ENCODE measurements at regions not wholly inside any gene's neighbourhood (a gene's known extent, or its start where the extent isn't known, plus 50 kb on each side); places are given as distances from the start of the nearest gene placed in this dataset.

GRCh38 chr7:156002362-156003066, 190.3 kb upstream of the SHH start:
- no peak overlapping the region for H3K27ac ChIP-seq
- TF ChIP-seq ZFX (IDR thresholded peaks at IDR 0.05) (no peak), CTCF (conservative IDR thresholded peaks at IDR 0.05) (no peak)

- TF ChIP-seq CTCF (conservative IDR thresholded peaks at IDR 0.05) (no peak), ZFX (IDR thresholded peaks at IDR 0.05) (no peak)
- no peak overlapping the region for H3K27ac ChIP-seq
These were observed 189.4 kb upstream of the SHH start for GRCh38 chr7:156001496-156002260.

- no peak overlapping the region for H3K27ac ChIP-seq
- TF ChIP-seq ZFX (IDR thresholded peaks at IDR 0.05) = no peak
- TF ChIP-seq CTCF (conservative IDR thresholded peaks at IDR 0.05) = no peak
These were observed 188.5 kb upstream of the SHH start for GRCh38 chr7:156000601-156001396.

- TF ChIP-seq CTCF (conservative IDR thresholded peaks at IDR 0.05) (no peak), ZFX (IDR thresholded peaks at IDR 0.05) (no peak)
- no peak overlapping the region for H3K27ac ChIP-seq
These were observed 187.6 kb upstream of the SHH start for GRCh38 chr7:155999631-156000489.

GRCh38 chr7:155998766-155999630, 186.7 kb upstream of the SHH start:
- no peak for TF ChIP-seq CTCF (conservative IDR thresholded peaks at IDR 0.05)
- TF ChIP-seq ZFX (IDR thresholded peaks at IDR 0.05) = no peak
- H3K27ac ChIP-seq = no peak overlapping the region

GRCh38 chr7:155998328-155998691, 186.0 kb upstream of the SHH start:
- no peak for TF ChIP-seq CTCF (conservative IDR thresholded peaks at IDR 0.05)
- TF ChIP-seq ZFX (IDR thresholded peaks at IDR 0.05) = no peak
- H3K27ac ChIP-seq = no peak overlapping the region

Data from C4-2B (cell line).